Activated T-helper 17 cell treated with anti-CD3 and anti-CD28 coated beads, Interleukin-2, amount 50 U/mL, for 72 hours (primary cell): ENCODE measurements at regions not wholly inside any gene's neighbourhood (a gene's known extent, or its start where the extent isn't known, plus 50 kb on each side); places are given as distances from the start of the nearest gene placed in this dataset.
"Not testable (repeated sequence)": the region's sequence is repeated elsewhere in the genome, so short reads cannot be mapped to it uniquely, and the experiment has no call there.

Experiments used
- ATAC-seq: fragments of 150-1000 bp; cut with Tn5 transposase; replicated peaks from 2 replicates; pipeline ENCODE4 v1.10.0; 2021; ENCODE audit warnings: mild to moderate bottlenecking, moderate library complexity
- H3K27ac Mint-ChIP-seq: one replicate; pipeline ENCODE4 v1.8.0; 2022; ENCODE audit warnings: mixed read lengths
- H3K27me3 Mint-ChIP-seq: one replicate; pipeline ENCODE4 v1.8.0; 2022; ENCODE audit warnings: mixed read lengths
- H3K36me3 Mint-ChIP-seq: one replicate; pipeline ENCODE4 v1.8.0; 2022; ENCODE audit warnings: low read depth, mild to moderate bottlenecking, mixed read lengths
- H3K4me1 Mint-ChIP-seq: one replicate; pipeline ENCODE4 v1.8.0; 2022; ENCODE audit warnings: mixed read lengths
- H3K4me3 Mint-ChIP-seq: one replicate; pipeline ENCODE4 v1.8.0; 2022; ENCODE audit warnings: mild to moderate bottlenecking, mixed read lengths
- H3K9me3 Mint-ChIP-seq: one replicate; pipeline ENCODE4 v1.8.0; 2022; ENCODE audit warnings: mixed read lengths

GRCh38 chr1:79726321-79726720, 719.8 kb upstream of the ADGRL4 start:
- ATAC-seq: no peak
- H3K4me1 Mint-ChIP-seq: no peaks in the 10 kb centered on the region
- no peak overlapping the region for H3K27ac Mint-ChIP-seq
- no peaks in the 10 kb centered on the region for H3K27me3 Mint-ChIP-seq
- no peaks in the 10 kb centered on the region for H3K36me3 Mint-ChIP-seq
- no peak overlapping the region for H3K4me3 Mint-ChIP-seq
- H3K9me3 Mint-ChIP-seq: peaks cover 16% of the 10 kb centered on the region

- ATAC-seq: no peak
- no peaks in the 10 kb centered on the region for H3K4me1 Mint-ChIP-seq
- peaks cover 16% of the 10 kb centered on the region for H3K9me3 Mint-ChIP-seq
- no peak overlapping the region for H3K4me3 Mint-ChIP-seq
- H3K27me3 Mint-ChIP-seq: no peaks in the 10 kb centered on the region
- H3K36me3 Mint-ChIP-seq: no peaks in the 10 kb centered on the region
- H3K27ac Mint-ChIP-seq: no peak overlapping the region
These were observed 709.9 kb upstream of the ADGRL4 start for GRCh38 chr1:79716447-79716846.

DNA sequence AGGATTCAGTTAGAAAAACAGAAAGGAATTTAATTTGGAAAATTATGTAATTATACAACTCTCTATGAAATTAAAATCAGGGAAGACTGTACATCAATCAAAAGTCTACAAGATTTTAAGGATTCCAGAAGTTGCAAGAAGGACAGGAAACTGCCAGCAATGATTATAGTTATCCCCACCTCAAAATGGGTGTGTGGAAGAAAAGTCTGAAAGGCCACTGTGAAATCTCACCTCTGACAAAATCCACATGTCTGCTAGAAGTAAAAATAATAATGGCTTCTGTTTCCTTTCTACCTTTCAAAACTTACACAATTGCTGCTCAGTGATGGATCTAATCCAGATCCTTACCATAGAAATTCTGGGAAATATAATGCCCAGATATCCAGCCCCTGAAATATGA, 708.1 kb upstream of the ADGRL4 start:
- Mint-ChIP-seq H3K27ac (no peak overlapping the region), H3K4me3 (no peak overlapping the region), H3K36me3 (no peaks in the 10 kb centered on the region), H3K27me3 (no peaks in the 10 kb centered on the region), H3K4me1 (no peaks in the 10 kb centered on the region), H3K9me3 (peaks cover 12% of the 10 kb centered on the region)
- no peak for ATAC-seq

DNA sequence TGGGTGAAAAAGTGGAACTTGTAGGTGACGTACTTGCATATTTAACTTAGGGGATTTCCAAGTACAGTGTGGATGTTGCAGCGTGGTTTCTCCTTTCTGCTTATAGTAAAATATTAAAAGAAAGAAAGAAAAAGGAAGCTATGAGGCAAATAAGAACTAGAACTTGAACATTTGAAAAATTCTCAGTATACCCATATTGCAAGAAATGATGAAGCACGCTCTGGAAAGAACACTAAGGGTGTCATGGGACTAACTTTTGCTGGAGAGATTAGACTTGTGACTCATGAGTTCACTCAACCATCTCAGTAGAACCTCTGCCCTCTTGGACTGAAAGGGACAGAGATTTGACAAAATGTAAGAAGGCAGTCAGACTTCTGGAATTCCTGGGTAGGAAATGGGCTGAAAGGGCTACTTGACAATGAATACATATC, 704.5 kb upstream of the ADGRL4 start:
- H3K27ac Mint-ChIP-seq: no peak overlapping the region
- H3K9me3 Mint-ChIP-seq: peaks cover 8% of the 10 kb centered on the region
- H3K27me3 Mint-ChIP-seq: no peaks in the 10 kb centered on the region
- H3K4me3 Mint-ChIP-seq: no peak overlapping the region
- no peaks in the 10 kb centered on the region for H3K4me1 Mint-ChIP-seq
- H3K36me3 Mint-ChIP-seq: no peaks in the 10 kb centered on the region
- ATAC-seq: no peak

DNA sequence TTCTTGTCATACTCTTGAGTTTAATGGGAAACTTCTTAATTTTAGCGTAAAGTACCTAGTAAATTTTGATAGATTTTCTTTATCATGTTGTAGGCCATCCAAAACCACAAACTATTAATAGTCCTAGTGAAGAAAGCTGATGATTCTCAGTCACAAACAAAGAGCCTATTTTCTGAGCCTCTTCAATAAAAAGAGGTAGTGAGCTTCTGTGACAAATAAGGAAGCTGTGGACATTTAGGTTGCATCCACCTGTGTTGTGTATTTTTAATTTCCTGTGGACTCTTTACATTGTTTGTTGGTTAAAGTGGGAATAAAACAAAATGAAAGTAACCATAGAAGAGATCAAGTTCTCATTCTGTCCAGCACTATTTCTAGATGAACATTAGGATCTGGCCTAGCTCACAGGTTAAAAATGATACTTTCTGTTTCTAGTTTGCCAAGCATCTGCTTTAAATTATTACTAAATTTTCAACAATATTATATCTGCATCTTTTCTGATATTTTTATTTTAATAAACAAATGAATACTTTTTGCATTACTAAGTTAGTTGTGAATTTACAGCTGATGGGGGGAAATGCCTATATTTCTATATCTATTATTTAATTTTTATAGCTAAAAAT, 702.2 kb upstream of the ADGRL4 start:
- Mint-ChIP-seq H3K36me3 (no peaks in the 10 kb centered on the region), H3K27ac (no peak overlapping the region), H3K4me1 (no peaks in the 10 kb centered on the region), H3K9me3 (peaks cover 7% of the 10 kb centered on the region), H3K4me3 (no peak overlapping the region), H3K27me3 (no peaks in the 10 kb centered on the region)
- ATAC-seq: no peak

DNA sequence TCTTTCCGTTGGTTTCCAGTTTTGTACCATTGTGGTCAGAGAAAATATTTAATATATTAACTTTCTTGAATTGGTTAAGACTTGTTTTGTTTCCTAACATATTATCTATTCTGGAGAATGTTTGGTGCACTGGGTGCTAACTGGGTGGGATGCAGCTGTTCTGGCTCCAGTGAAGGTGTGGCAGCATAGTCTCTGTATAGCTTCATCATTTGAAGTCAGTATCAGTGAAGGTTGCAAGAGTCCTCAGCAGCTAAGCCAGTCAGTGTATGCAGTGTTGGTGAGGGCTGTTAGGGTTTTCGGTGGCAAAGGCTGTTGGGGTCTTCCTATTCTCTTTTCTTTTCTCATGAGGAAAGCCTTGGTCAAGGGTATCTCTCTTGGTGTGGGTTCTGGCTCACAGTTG, 698.7 kb upstream of the ADGRL4 start:
- Mint-ChIP-seq H3K9me3 (peaks cover 11% of the 10 kb centered on the region), H3K4me3 (no peak overlapping the region), H3K27ac (no peak overlapping the region), H3K36me3 (no peaks in the 10 kb centered on the region), H3K27me3 (no peaks in the 10 kb centered on the region), H3K4me1 (no peaks in the 10 kb centered on the region)
- no peak for ATAC-seq

DNA sequence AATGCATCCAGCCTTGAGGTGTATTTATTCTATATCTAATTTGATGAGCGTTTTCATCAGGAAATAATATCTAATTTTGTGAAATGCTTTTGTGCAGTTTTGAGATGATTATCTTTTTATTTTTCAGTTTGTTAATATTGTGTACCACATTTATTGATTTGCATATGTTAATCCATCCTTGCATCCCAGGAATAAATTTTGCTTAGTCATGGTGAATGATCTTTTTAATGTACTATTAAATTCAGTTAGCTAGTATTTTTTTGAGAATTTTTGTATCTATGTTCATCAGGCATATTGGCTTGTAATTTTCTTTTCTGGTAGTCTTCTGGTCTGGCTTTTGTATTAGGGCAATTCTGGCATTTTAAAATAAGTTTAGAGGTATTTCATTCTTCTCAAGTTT, 697.5 kb upstream of the ADGRL4 start:
- Mint-ChIP-seq H3K4me1 (no peaks in the 10 kb centered on the region), H3K36me3 (no peaks in the 10 kb centered on the region), H3K27ac (no peak overlapping the region), H3K9me3 (peaks cover 11% of the 10 kb centered on the region), H3K27me3 (no peaks in the 10 kb centered on the region), H3K4me3 (no peak overlapping the region)
- ATAC-seq: no peak

DNA sequence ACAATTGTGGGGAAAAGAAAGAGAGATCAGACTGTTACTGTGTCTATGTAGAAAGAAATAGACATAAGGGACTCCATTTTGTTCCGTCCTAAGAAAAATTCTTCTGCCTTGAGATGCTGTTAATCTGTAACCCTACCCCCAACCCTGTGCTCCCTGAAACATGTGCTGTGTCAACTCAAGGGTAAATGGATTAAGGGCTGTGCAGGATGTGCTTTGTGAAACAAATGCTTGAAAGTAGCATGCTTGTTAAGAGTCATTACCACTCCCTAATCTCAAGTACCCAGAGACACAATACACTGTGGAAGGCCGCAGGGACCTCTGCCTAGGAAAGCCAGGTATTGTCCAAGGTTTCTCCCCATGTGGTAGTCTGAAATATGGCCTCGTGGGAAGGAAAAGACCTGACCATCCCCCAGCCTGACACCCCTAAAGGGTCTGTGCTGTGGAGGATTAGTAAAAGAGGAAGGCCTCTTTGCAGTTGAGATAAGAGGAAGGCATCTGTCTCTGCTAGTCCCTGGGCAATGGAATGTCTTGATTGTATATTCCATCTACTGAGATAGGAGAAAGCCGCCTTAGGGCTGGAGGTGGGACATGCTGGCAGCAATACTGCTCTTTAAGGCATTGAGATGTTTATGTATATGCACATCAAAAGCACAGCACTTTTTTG, 695.9 kb upstream of the ADGRL4 start:
- peaks cover 20% of the 10 kb centered on the region for H3K9me3 Mint-ChIP-seq
- not testable (repeated sequence) for H3K27me3 Mint-ChIP-seq, H3K4me3 Mint-ChIP-seq, ATAC-seq, H3K36me3 Mint-ChIP-seq, H3K27ac Mint-ChIP-seq, H3K4me1 Mint-ChIP-seq

DNA sequence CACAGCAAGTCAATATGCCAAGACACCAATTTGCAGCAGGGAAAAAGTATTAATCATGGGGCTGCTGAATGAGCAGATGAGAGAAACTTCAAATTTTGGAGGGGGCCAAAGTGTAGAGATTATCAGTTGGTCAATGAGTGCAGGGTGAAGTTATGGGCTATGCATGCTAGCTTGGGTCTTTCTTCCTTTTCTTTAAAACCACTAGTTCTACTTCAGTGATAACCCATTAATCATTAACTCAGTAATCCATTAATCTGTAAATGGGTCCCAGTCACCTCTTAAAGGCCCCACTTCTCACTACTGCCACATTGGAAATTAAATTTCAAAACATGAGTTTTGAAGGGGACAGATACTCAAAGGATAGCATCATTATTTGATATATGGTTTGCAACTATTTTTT, 688.6 kb upstream of the ADGRL4 start:
- Mint-ChIP-seq H3K4me3 (no peak overlapping the region), H3K27ac (no peak overlapping the region), H3K36me3 (no peaks in the 10 kb centered on the region), H3K4me1 (no peaks in the 10 kb centered on the region), H3K9me3 (peaks cover 13% of the 10 kb centered on the region), H3K27me3 (no peaks in the 10 kb centered on the region)
- ATAC-seq: no peak

DNA sequence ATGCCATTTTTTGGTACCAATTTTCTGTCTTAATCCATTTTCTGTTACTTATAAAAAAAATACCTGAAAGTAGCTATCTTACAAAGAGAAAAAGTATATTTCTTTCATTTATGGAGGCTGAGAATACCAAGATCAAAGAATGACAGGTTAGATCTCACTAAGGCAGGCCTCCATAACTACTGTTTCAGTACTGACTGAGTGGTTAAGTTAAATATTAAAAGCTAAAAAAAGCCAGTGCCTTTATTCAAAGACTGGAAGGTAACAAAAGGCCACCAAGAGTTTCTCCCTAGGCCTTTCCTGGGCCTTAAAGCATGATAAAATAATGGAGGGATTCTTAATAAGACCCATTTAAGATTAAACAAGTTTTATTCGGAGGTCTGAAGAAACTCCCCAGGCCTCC, 687.7 kb upstream of the ADGRL4 start:
- no peak overlapping the region for H3K27ac Mint-ChIP-seq
- no peak overlapping the region for H3K4me3 Mint-ChIP-seq
- peaks cover 13% of the 10 kb centered on the region for H3K9me3 Mint-ChIP-seq
- no peaks in the 10 kb centered on the region for H3K4me1 Mint-ChIP-seq
- H3K36me3 Mint-ChIP-seq: no peaks in the 10 kb centered on the region
- H3K27me3 Mint-ChIP-seq: no peaks in the 10 kb centered on the region
- ATAC-seq: no peak

- ATAC-seq: no peak
- H3K4me1 Mint-ChIP-seq: no peaks in the 10 kb centered on the region
- no peaks in the 10 kb centered on the region for H3K36me3 Mint-ChIP-seq
- peaks cover 7% of the 10 kb centered on the region for H3K9me3 Mint-ChIP-seq
- H3K4me3 Mint-ChIP-seq: no peak overlapping the region
- H3K27me3 Mint-ChIP-seq: no peaks in the 10 kb centered on the region
- no peak overlapping the region for H3K27ac Mint-ChIP-seq
These were observed 687.0 kb upstream of the ADGRL4 start for GRCh38 chr1:79693441-79694114.

DNA sequence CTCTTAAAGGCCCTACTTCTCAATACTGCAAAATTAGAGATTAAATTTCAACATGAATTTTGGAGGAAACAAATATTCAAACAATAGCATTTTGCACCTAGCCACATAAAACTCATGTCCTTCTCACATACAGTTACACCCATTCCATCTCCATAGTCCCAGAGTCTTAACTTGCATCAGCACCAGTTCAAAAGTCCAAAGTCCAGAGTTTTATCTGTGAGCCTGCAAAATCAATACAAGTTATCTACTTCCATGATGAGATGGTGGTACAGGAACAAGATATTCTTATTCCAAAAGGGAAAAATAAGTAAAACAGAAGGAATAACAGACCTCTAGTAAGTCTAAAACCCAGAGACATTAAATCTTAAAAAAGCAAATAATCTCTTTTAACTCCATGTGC, 686.0 kb upstream of the ADGRL4 start:
- H3K27ac Mint-ChIP-seq: no peak overlapping the region
- H3K27me3 Mint-ChIP-seq: no peaks in the 10 kb centered on the region
- no peak overlapping the region for H3K4me3 Mint-ChIP-seq
- H3K4me1 Mint-ChIP-seq: no peaks in the 10 kb centered on the region
- no peak for ATAC-seq
- H3K9me3 Mint-ChIP-seq: peaks cover 3% of the 10 kb centered on the region
- no peaks in the 10 kb centered on the region for H3K36me3 Mint-ChIP-seq

GRCh38 chr1:79688932-79689331, 682.4 kb upstream of the ADGRL4 start:
- Mint-ChIP-seq H3K9me3 (peaks cover 17% of the 10 kb centered on the region), H3K27me3 (no peaks in the 10 kb centered on the region), H3K36me3 (no peaks in the 10 kb centered on the region)

DNA sequence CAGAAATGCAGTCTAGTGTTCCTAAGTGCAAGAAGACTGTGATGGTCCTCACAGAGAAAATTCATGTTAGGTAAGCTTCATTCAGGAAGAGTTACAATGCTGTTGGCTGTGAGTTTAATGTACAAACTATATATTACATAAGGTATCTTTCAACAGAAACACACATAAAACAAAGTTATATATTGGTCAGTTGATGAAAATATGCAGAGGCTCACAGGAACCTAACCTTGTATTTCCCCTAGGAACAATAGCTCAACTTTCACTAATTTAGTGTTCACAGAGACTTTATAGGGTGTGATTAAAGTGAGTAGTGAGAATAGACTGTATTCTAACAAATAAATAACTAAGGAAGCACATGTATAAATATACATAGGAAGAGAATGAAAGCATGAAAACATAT, 676.9 kb upstream of the ADGRL4 start:
- no peaks in the 10 kb centered on the region for H3K36me3 Mint-ChIP-seq
- no peak for ATAC-seq
- H3K4me1 Mint-ChIP-seq: no peaks in the 10 kb centered on the region
- peaks cover 29% of the 10 kb centered on the region for H3K9me3 Mint-ChIP-seq
- no peaks in the 10 kb centered on the region for H3K27me3 Mint-ChIP-seq
- no peak overlapping the region for H3K4me3 Mint-ChIP-seq
- H3K27ac Mint-ChIP-seq: no peak overlapping the region

More at GRCh38 chr1:79688932-79689331, 682.4 kb upstream of the ADGRL4 start:
- Mint-ChIP-seq H3K27ac (no peak overlapping the region), H3K4me1 (no peaks in the 10 kb centered on the region), H3K4me3 (no peak overlapping the region)
- ATAC-seq: no peak

DNA sequence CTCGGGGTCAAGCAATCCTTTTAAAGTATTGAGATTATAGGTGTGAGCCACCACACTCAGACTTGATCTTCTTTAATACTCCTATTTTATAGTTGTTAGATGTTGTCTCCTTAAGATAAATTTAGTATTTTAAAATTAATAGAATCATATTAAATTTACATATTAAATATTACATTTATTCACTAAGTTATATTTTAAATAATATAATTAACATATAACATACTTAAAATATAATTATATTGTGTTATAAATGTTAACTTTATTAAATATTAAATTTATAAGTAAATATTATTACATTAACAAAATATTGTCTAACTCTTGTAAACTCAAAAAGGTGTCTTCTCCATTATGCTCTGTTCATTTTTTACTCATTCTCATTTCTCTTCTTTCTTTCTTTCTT, 675.9 kb upstream of the ADGRL4 start:
- no peak overlapping the region for H3K4me3 Mint-ChIP-seq
- no peak overlapping the region for H3K27ac Mint-ChIP-seq
- H3K27me3 Mint-ChIP-seq: no peaks in the 10 kb centered on the region
- no peaks in the 10 kb centered on the region for H3K36me3 Mint-ChIP-seq
- ATAC-seq: no peak
- no peaks in the 10 kb centered on the region for H3K4me1 Mint-ChIP-seq
- H3K9me3 Mint-ChIP-seq: peaks cover 29% of the 10 kb centered on the region
